Left lung (tissue), 4 donors: ENCODE measurements at regions not wholly inside any gene's neighbourhood (a gene's known extent, or its start where the extent isn't known, plus 50 kb on each side); places are given as distances from the start of the nearest gene placed in this dataset.

ENCODE experiments used
- ATAC-seq: fragments of 200-7000 bp; cut with Tn5 transposase; one replicate; pipeline ENCODE4 v1.9.1; 2020; ENCODE audit warnings: moderate library complexity
- DNase-seq, 4 donors: peaks; one replicate each; pipeline ENCODE4 v3.0.0-alpha.2; 2013 to 2020
- H3K27ac ChIP-seq, 2 donors: fragments of 200-600 bp; sonication (generic) in 1 of 2; one replicate each; pipeline versions ENCODE4 v1.5.0 to v1.8.0; 2020 to 2021
- H3K27me3 ChIP-seq, 2 donors: fragments of 200-600 bp; sonication (generic) in 1 of 2; one replicate each; pipeline versions ENCODE4 v1.5.0 to v1.8.0; 2020 to 2021
- H3K36me3 ChIP-seq, 2 donors: fragments of 200-600 bp; sonication (generic) in 1 of 2; one replicate each; pipeline versions ENCODE4 v1.5.0 to v1.8.0; 2020 to 2021
- H3K4me1 ChIP-seq, 2 donors: fragments of 200-600 bp; one replicate each; pipeline ENCODE4 v1.8.0; 2021
- H3K4me3 ChIP-seq, 2 donors: fragments of 200-600 bp; sonication (generic) in 1 of 2; one replicate each; pipeline versions ENCODE4 v1.5.0 to v1.8.0; 2020 to 2021; ENCODE audit warnings: mild to moderate bottlenecking in 1 of 2
- H3K9me3 ChIP-seq, 2 donors: fragments of 200-600 bp; sonication (generic) in 1 of 2; one replicate each; pipeline versions ENCODE4 v1.5.0 to v1.8.0; 2020 to 2021
- CTCF ChIP-seq, 2 donors: fragments of 200-600 bp; sonication (generic) in 1 of 2; IDR thresholded peaks; one replicate each; pipeline versions ENCODE4 v1.5.0 to v1.8.0; 2021; ENCODE audit warnings: antibody characterized with exemption in 2 of 2
- intact Hi-C, 2 donors: fragments of 100-400 bp; cut with DNase I; formaldehyde crosslinking; loops; one replicate each; pipeline versions ENCODE4 v1.11.2 to v1.14.2; 2022
- donor health status: DM: no; HTN: yes; CAD: no.
- donor health status: DM: no; HTN: no; CAD: no.

GRCh38 chr6:134589512-134589911 is 271.6 kb upstream of the SGK1 start:
- DNase-seq = no peak
- Histone ChIP-seq H3K27me3 (no peaks in the 10 kb centered on the region), H3K36me3 (no peaks in the 10 kb centered on the region), H3K9me3 (no peaks in the 10 kb centered on the region), H3K4me1 (no peaks in the 10 kb centered on the region), H3K27ac (no peak overlapping the region), H3K4me3 (no peak overlapping the region)
- no peak for ATAC-seq
- intact Hi-C loops = no loop called here
- TF ChIP-seq CTCF (IDR thresholded peaks at IDR 0.05) = no peak

GRCh38 chr6:134588267-134588666 is 270.4 kb upstream of the SGK1 start:
- no peak for TF ChIP-seq CTCF (IDR thresholded peaks at IDR 0.05)
- DNase-seq = no peak
- Histone ChIP-seq H3K4me3 (no peak overlapping the region), H3K27me3 (no peaks in the 10 kb centered on the region), H3K4me1 (no peaks in the 10 kb centered on the region), H3K27ac (no peak overlapping the region), H3K9me3 (no peaks in the 10 kb centered on the region), H3K36me3 (no peaks in the 10 kb centered on the region)
- ATAC-seq = no peak
- intact Hi-C loops = no loop called here

- DNase-seq (no peak), ATAC-seq (no peak)
- H3K36me3 ChIP-seq = no peaks in the 10 kb centered on the region
- H3K27ac ChIP-seq = no peak overlapping the region
- no peaks in the 10 kb centered on the region for H3K9me3 ChIP-seq
- no peaks in the 10 kb centered on the region for H3K4me1 ChIP-seq
- no peaks in the 10 kb centered on the region for H3K27me3 ChIP-seq
- H3K4me3 ChIP-seq = no peak overlapping the region
- intact Hi-C loops = no loop called here
- TF ChIP-seq CTCF (IDR thresholded peaks at IDR 0.05) = no peak
Observed at GRCh38 chr6:134585517-134585873, 267.6 kb upstream of the SGK1 start.

GRCh38 chr6:134584847-134585516 is 267.1 kb upstream of the SGK1 start:
- ATAC-seq (no peak), DNase-seq (no peak)
- no peaks in the 10 kb centered on the region for H3K9me3 ChIP-seq
- no peaks in the 10 kb centered on the region for H3K4me1 ChIP-seq
- H3K36me3 ChIP-seq = no peaks in the 10 kb centered on the region
- no peak overlapping the region for H3K27ac ChIP-seq
- H3K4me3 ChIP-seq = no peak overlapping the region
- intact Hi-C loops = no loop called here
- no peaks in the 10 kb centered on the region for H3K27me3 ChIP-seq
- no peak for TF ChIP-seq CTCF (IDR thresholded peaks at IDR 0.05)

GRCh38 chr6:134577998-134578397 is 260.1 kb upstream of the SGK1 start:
- H3K27ac ChIP-seq = no peak overlapping the region
- DNase-seq (no peak), ATAC-seq (no peak)
- TF ChIP-seq CTCF (IDR thresholded peaks at IDR 0.05) = no peak
- H3K36me3 ChIP-seq = no peaks in the 10 kb centered on the region
- no peaks in the 10 kb centered on the region for H3K9me3 ChIP-seq
- H3K4me3 ChIP-seq = no peak overlapping the region
- no peaks in the 10 kb centered on the region for H3K27me3 ChIP-seq
- no peaks in the 10 kb centered on the region for H3K4me1 ChIP-seq
- intact Hi-C loops = no loop called here
